ENCODE measurements at regions not wholly inside any gene's neighbourhood (a gene's known extent, or its start where the extent isn't known, plus 50 kb on each side); places are given as distances from the start of the nearest gene placed in this dataset.

DNA sequence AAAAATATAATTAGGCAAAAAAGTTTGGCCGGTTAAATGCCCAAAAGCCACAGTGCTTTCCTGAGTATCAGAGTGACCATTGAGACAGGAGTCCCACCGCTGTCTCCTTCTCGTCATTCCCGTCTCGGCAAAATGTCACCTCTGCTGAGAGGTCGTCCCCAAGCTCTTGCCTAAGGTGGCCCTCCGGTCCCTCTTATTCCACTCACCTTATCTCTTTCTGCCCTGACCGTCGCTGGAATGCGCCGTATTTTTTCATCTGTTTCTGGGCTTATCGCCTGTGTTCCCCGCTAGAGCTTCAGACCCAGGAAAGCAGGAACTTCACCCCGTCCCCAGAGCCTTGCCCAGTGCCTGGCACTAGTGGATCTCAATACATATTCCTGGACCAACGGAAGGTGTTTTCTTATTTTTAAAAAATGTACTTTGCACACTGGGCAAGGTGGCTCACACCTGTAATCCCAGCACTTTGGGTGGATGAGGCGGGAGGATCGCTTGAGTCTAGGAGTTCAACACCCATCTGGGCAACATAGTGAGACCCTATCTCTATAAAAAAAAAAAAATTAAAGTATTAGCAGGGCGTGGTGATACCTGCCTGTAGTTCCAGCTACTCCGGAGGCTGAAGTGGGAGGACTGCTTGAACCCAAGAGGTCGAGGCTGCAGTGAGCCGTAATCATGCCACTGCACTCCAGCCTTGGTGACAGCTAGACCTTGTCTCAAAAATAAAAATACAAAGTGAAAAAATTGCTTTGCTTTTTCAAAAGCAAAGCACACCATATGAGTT is 122.8 kb upstream of the PTPN1 start:
- Histone ChIP-seq H3K27ac (ENCODE audit: low read length) (no peak overlapping the region), H3K27me3 (ENCODE audit: low read depth, low read length) (peaks cover 16% of the 10 kb centered on the region), H3K79me2 (ENCODE audit: low read length) (no peaks in the 10 kb centered on the region), H3K4me1 (ENCODE audit: low read length) (peaks cover 14% of the 10 kb centered on the region), H2AFZ (ENCODE audit: low read depth, low read length) (no peak overlapping the region), H4K20me1 (ENCODE audit: insufficient read depth, low read length) (no peaks in the 10 kb centered on the region), H3K4me2 (ENCODE audit: low read length) (no peak overlapping the region), H3K36me3 (replicated peaks; ENCODE audit: low read depth, low read length) (no peaks in the 10 kb centered on the region), H3K9ac (ENCODE audit: low read length) (no peak overlapping the region), H3K4me3 (ENCODE audit: low read length) (no peak overlapping the region), H3K9me3 (ENCODE audit: insufficient read depth, low read length) (no peaks in the 10 kb centered on the region)
- TF ChIP-seq, protein P1, sequence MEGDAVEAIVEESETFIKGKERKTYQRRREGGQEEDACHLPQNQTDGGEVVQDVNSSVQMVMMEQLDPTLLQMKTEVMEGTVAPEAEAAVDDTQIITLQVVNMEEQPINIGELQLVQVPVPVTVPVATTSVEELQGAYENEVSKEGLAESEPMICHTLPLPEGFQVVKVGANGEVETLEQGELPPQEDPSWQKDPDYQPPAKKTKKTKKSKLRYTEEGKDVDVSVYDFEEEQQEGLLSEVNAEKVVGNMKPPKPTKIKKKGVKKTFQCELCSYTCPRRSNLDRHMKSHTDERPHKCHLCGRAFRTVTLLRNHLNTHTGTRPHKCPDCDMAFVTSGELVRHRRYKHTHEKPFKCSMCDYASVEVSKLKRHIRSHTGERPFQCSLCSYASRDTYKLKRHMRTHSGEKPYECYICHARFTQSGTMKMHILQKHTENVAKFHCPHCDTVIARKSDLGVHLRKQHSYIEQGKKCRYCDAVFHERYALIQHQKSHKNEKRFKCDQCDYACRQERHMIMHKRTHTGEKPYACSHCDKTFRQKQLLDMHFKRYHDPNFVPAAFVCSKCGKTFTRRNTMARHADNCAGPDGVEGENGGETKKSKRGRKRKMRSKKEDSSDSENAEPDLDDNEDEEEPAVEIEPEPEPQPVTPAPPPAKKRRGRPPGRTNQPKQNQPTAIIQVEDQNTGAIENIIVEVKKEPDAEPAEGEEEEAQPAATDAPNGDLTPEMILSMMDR (IDR thresholded peaks at IDR 0.05; ENCODE audit: low read depth, low read length), result no peak
- TF ChIP-seq EZH2phosphoT487 (IDR thresholded peaks at IDR 0.05; ENCODE audit: low read depth), result no peak

DNA sequence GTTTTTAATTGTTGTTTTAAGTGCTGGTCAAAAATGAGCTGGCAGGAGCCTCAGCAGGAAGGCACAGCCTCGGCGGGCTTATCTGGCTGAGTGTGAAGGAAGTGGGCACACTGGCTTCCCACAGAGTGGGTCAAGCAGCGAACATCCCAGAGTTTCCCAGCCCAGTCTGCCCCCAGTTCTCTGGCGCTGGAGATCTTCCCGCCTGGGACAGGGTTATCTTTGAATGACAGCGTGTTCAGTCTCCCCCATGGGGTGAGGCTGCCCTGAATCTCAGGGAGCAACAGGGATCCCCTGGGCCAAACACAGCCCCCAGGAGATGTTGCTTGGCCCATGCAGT is 122.2 kb upstream of the PTPN1 start:
- H4K20me1 ChIP-seq (ENCODE audit: insufficient read depth, low read length), result no peaks in the 10 kb centered on the region
- TF ChIP-seq EZH2phosphoT487 (IDR thresholded peaks at IDR 0.05; ENCODE audit: low read depth), result no peak
- TF ChIP-seq, protein P1 (IDR thresholded peaks at IDR 0.05; ENCODE audit: low read depth, low read length), result no peak
- H2AFZ ChIP-seq (ENCODE audit: low read depth, low read length), result no peak overlapping the region
- peaks cover 16% of the 10 kb centered on the region for H3K27me3 ChIP-seq (ENCODE audit: low read depth, low read length)
- peaks cover 16% of the 10 kb centered on the region for H3K4me1 ChIP-seq (ENCODE audit: low read length)
- H3K4me2 ChIP-seq (ENCODE audit: low read length), result no peak overlapping the region
- H3K9me3 ChIP-seq (ENCODE audit: insufficient read depth, low read length), result no peaks in the 10 kb centered on the region
- H3K79me2 ChIP-seq (ENCODE audit: low read length), result no peaks in the 10 kb centered on the region
- no peak overlapping the region for H3K27ac ChIP-seq (ENCODE audit: low read length)
- no peak overlapping the region for H3K9ac ChIP-seq (ENCODE audit: low read length)
- no peak overlapping the region for H3K4me3 ChIP-seq (ENCODE audit: low read length)
- H3K36me3 ChIP-seq (replicated peaks; ENCODE audit: low read depth, low read length), result no peaks in the 10 kb centered on the region

DNA sequence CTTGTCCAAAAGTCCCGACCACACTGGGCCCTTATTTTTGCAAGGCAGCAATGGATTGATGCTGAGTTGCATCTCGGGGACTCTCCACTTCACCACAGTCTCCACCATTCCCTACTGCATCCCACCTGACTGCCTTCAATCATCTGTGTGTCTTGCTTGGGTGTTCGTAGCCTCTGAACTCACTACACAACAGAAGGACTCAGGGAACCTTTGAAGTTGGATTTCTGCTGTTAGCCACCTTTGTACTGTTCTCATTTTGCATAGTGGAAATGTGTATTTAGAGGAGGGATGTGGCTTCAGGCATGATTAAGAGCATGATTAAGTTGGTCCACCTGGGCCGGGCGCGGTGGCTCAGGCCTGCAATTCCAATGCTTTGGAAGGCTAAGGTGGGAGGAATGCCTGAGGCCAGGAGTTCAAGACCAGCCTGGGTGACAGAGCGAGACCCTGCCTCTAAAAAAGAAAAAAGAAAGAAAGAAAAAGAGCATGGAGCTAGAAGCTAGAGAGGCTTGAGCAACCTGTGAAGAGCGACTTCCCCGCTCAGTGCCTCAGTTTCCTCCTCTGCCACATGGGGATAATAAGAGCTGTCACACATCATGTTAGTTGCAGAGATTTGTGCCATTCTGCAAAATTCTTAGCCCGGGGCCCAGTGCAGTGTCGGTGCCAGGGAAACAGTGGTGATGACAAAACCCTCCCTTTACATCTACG is 121.3 kb upstream of the PTPN1 start:
- Histone ChIP-seq H3K4me1 (ENCODE audit: low read length) (peaks cover 19% of the 10 kb centered on the region), H4K20me1 (ENCODE audit: insufficient read depth, low read length) (no peaks in the 10 kb centered on the region), H3K9ac (ENCODE audit: low read length) (no peak overlapping the region), H3K4me3 (ENCODE audit: low read length) (no peak overlapping the region), H3K4me2 (ENCODE audit: low read length) (no peak overlapping the region), H3K36me3 (replicated peaks; ENCODE audit: low read depth, low read length) (no peaks in the 10 kb centered on the region), H3K27ac (ENCODE audit: low read length) (no peak overlapping the region), H2AFZ (ENCODE audit: low read depth, low read length) (no peak overlapping the region), H3K9me3 (ENCODE audit: insufficient read depth, low read length) (no peaks in the 10 kb centered on the region), H3K27me3 (ENCODE audit: low read depth, low read length) (peaks cover 16% of the 10 kb centered on the region), H3K79me2 (ENCODE audit: low read length) (no peaks in the 10 kb centered on the region)
- no peak for TF ChIP-seq EZH2phosphoT487 (IDR thresholded peaks at IDR 0.05; ENCODE audit: low read depth)
- TF ChIP-seq, protein P1 (IDR thresholded peaks at IDR 0.05; ENCODE audit: low read depth, low read length), result no peak

DNA sequence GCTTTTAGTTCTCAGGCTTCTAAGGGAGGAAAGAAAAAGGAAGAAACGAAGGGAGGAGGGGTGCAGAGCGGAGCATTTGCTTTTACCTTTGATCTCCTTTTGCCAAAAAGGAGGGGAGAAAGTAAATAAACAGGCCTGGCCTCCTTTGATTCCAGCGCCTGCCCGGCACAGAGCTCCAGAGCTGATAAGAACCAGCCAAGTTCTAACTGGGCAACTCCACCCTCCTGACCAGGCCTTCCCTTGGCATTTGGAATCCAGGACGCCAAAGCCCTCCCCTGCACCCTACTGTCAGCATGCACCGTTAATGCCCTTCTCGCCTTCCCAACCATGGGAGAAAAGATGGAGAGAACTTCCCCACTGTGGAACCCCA is 120.8 kb upstream of the PTPN1 start:
- peaks cover 16% of the 10 kb centered on the region for H3K27me3 ChIP-seq (ENCODE audit: low read depth, low read length)
- H3K79me2 ChIP-seq (ENCODE audit: low read length), result no peaks in the 10 kb centered on the region
- no peaks in the 10 kb centered on the region for H3K9me3 ChIP-seq (ENCODE audit: insufficient read depth, low read length)
- H3K36me3 ChIP-seq (replicated peaks; ENCODE audit: low read depth, low read length), result no peaks in the 10 kb centered on the region
- H3K4me2 ChIP-seq (ENCODE audit: low read length), result no peak overlapping the region
- no peak overlapping the region for H2AFZ ChIP-seq (ENCODE audit: low read depth, low read length)
- no peak for TF ChIP-seq EZH2phosphoT487 (IDR thresholded peaks at IDR 0.05; ENCODE audit: low read depth)
- H3K4me3 ChIP-seq (ENCODE audit: low read length), result no peak overlapping the region
- no peak overlapping the region for H3K9ac ChIP-seq (ENCODE audit: low read length)
- H3K27ac ChIP-seq (ENCODE audit: low read length), result no peak overlapping the region
- peaks cover 24% of the 10 kb centered on the region for H3K4me1 ChIP-seq (ENCODE audit: low read length)
- H4K20me1 ChIP-seq (ENCODE audit: insufficient read depth, low read length), result no peaks in the 10 kb centered on the region
